PFSK-1 (cell line): ENCODE measurements at regions not wholly inside any gene's neighbourhood (a gene's known extent, or its start where the extent isn't known, plus 50 kb on each side); places are given as distances from the start of the nearest gene placed in this dataset.

Source experiments
- POLR2AphosphoS5 ChIP-seq: IDR thresholded peaks from 2 replicates; pipeline ENCODE4 v1.6.1; 2012; ENCODE audit warnings: low read depth, mild to moderate bottlenecking, control low read depth, low read length, moderate library complexity
- SIN3A ChIP-seq: IDR thresholded peaks from 2 replicates; pipeline ENCODE4 v1.6.1; 2012; ENCODE audit warnings: mild to moderate bottlenecking, low read length, moderate library complexity, borderline replicate concordance; ENCODE audit not compliant: insufficient read depth
- TAF1 ChIP-seq: IDR thresholded peaks from 2 replicates; pipeline ENCODE4 v1.6.1; 2012; ENCODE audit warnings: low read length, control low read depth, borderline replicate concordance; ENCODE audit not compliant: insufficient read depth

- TF ChIP-seq SIN3A (no peak), TAF1 (no peak), POLR2AphosphoS5 (no peak)
These were observed 78.7 kb upstream of the IRX4 start for GRCh38 chr5:1961304-1961946.
